CD4-positive, alpha-beta T cell (primary cell): ENCODE measurements at regions not wholly inside any gene's neighbourhood (a gene's known extent, or its start where the extent isn't known, plus 50 kb on each side); places are given as distances from the start of the nearest gene placed in this dataset.

Experiments
- ATAC-seq: fragments of 200-7000 bp; cut with Tn5 transposase; one replicate; pipeline ENCODE4 v1.10.0; 2022; ENCODE audit warnings: mild to moderate bottlenecking; ENCODE audit not compliant: poor library complexity
- CTCF ChIA-PET: fragments of 350-600 bp; sonication (Branson Sonifier 250); formaldehyde crosslinking; loops from one replicate; lab custom pipeline; 2021; ENCODE audit warnings: antibody characterized with exemption, inconsistent platforms; lab: Charles Lee
- POLR2A ChIA-PET: fragments of 350-600 bp; sonication (Branson Sonifier 250); formaldehyde crosslinking; loops from one replicate; lab custom pipeline; 2021; ENCODE audit warnings: antibody characterized with exemption, inconsistent platforms; lab: Charles Lee
- DNase-seq, 14 experiments: peaks; one replicate each; pipeline ENCODE4 v3.0.0-alpha.2; 2013 to 2020; ENCODE audit warnings: mixed read lengths in 2 of 14
- H3K27ac ChIP-seq, 2 donors: one replicate each; pipeline versions ENCODE4 v1.5.1 to v1.7.0; 2013; ENCODE audit warnings: low read length in 2 of 2, low read depth in 1 of 2, mild to moderate bottlenecking in 1 of 2
- H3K27me3 ChIP-seq, 2 experiments: 1 replicate in 1 of 2; 2 replicates in 1 of 2; pipeline versions ENCODE4 v1.6.1 to v1.7.0; 2013; ENCODE audit warnings: low read length in 2 of 2, control low read depth in 1 of 2, mild to moderate bottlenecking in 1 of 2, moderate library complexity in 1 of 2; ENCODE audit not compliant: insufficient read depth in 2 of 2, control insufficient read depth in 1 of 2
- H3K36me3 ChIP-seq: one replicate; pipeline ENCODE4 v1.6.1; 2013; ENCODE audit warnings: low read length, control low read depth; ENCODE audit not compliant: insufficient read depth
- H3K4me1 ChIP-seq: one replicate; pipeline ENCODE4 v1.6.1; 2013; ENCODE audit warnings: low read length, control low read depth; ENCODE audit not compliant: insufficient read depth
- H3K4me3 ChIP-seq: one replicate; pipeline ENCODE4 v1.5.1; 2013; ENCODE audit warnings: mild to moderate bottlenecking, low read length, moderate library complexity
- H3K9me3 ChIP-seq, 2 experiments: 1 replicate in 1 of 2; 2 replicates in 1 of 2; pipeline versions ENCODE4 v1.6.1 to v1.7.0; 2013; ENCODE audit warnings: low read length in 2 of 2, mild to moderate bottlenecking in 2 of 2, control low read depth in 1 of 2, moderate library complexity in 1 of 2; ENCODE audit not compliant: control insufficient read depth in 1 of 2, insufficient read depth in 1 of 2
- H3K27ac Mint-ChIP-seq: one replicate; pipeline ENCODE4 v1.8.0; 2020; ENCODE audit warnings: mixed read lengths
- H3K27me3 Mint-ChIP-seq: one replicate; pipeline ENCODE4 v1.8.0; 2021; ENCODE audit warnings: mixed read lengths
- H3K36me3 Mint-ChIP-seq: one replicate; pipeline ENCODE4 v1.8.0; 2021; ENCODE audit warnings: low read depth, mixed read lengths
- H3K4me1 Mint-ChIP-seq: one replicate; pipeline ENCODE4 v1.8.0; 2021; ENCODE audit warnings: low read depth, mixed read lengths
- H3K4me3 Mint-ChIP-seq: one replicate; pipeline ENCODE4 v1.8.0; 2020; ENCODE audit warnings: mild to moderate bottlenecking, mixed read lengths
- H3K9me3 Mint-ChIP-seq: one replicate; pipeline ENCODE4 v1.8.0; 2020; ENCODE audit warnings: mixed read lengths
- CTCF ChIP-seq: fragments of 200-600 bp; IDR thresholded peaks from one replicate; pipeline ENCODE4 v1.8.0; 2022; ENCODE audit warnings: antibody characterized with exemption, mild to moderate bottlenecking
- intact Hi-C, 2 experiments: fragments of 100-400 bp; cut with DNase I in 1 of 2; cut with micrococcal nuclease in 1 of 2; formaldehyde crosslinking; loops; one replicate each; pipeline versions ENCODE4 v1.15.1 to v1.9.0; 2023 to 2025; cut with DNase I, micrococcal nuclease

- ATAC-seq: no peak
- no peaks in the 10 kb centered on the region for H3K36me3 ChIP-seq
- Mint-ChIP-seq H3K27me3 (no peaks in the 10 kb centered on the region), H3K4me3 (no peak overlapping the region), H3K27ac (no peak overlapping the region), H3K4me1 (peaks cover 11% of the 10 kb centered on the region), H3K36me3 (no peaks in the 10 kb centered on the region), H3K9me3 (no peaks in the 10 kb centered on the region)
- H3K27ac ChIP-seq: no peak overlapping the region
- no peaks in the 10 kb centered on the region for H3K4me1 ChIP-seq
- H3K27me3 ChIP-seq: no peaks in the 10 kb centered on the region
- H3K4me3 ChIP-seq: no peak overlapping the region
- no peak for DNase-seq
- intact Hi-C loops: no loop called here
- H3K9me3 ChIP-seq: no peaks in the 10 kb centered on the region
- TF ChIP-seq CTCF: no peak
- ChIA-PET POLR2A (no interaction called here), CTCF (no interaction called here)
Observed at GRCh38 chr1:193366764-193367507, 180.5 kb upstream of the B3GALT2 start.

- H3K27ac Mint-ChIP-seq: no peak overlapping the region
- ATAC-seq (no peak), DNase-seq (no peak)
- TF ChIP-seq CTCF: no peak
- H3K27me3 Mint-ChIP-seq: no peaks in the 10 kb centered on the region
- Histone ChIP-seq H3K36me3 (no peaks in the 10 kb centered on the region), H3K27ac (no peak overlapping the region), H3K9me3 (no peaks in the 10 kb centered on the region), H3K4me3 (no peak overlapping the region), H3K4me1 (no peaks in the 10 kb centered on the region), H3K27me3 (no peaks in the 10 kb centered on the region)
- peaks cover 11% of the 10 kb centered on the region for H3K4me1 Mint-ChIP-seq
- H3K36me3 Mint-ChIP-seq: no peaks in the 10 kb centered on the region
- CTCF ChIA-PET: no interaction called here
- POLR2A ChIA-PET: no interaction called here
- no peak overlapping the region for H3K4me3 Mint-ChIP-seq
- no peaks in the 10 kb centered on the region for H3K9me3 Mint-ChIP-seq
- intact Hi-C loops: no loop called here
Observed at GRCh38 chr1:193365966-193366365, 179.6 kb upstream of the B3GALT2 start.

GRCh38 chr1:193359631-193360030, 173.2 kb upstream of the B3GALT2 start:
- no peak for TF ChIP-seq CTCF
- no peaks in the 10 kb centered on the region for H3K9me3 Mint-ChIP-seq
- intact Hi-C loops: no loop called here
- H3K27ac ChIP-seq: no peak overlapping the region
- no peaks in the 10 kb centered on the region for H3K4me1 ChIP-seq
- DNase-seq (no peak), ATAC-seq (no peak)
- no peaks in the 10 kb centered on the region for H3K36me3 ChIP-seq
- H3K36me3 Mint-ChIP-seq: no peaks in the 10 kb centered on the region
- H3K27ac Mint-ChIP-seq: no peak overlapping the region
- no peaks in the 10 kb centered on the region for H3K4me1 Mint-ChIP-seq
- no peaks in the 10 kb centered on the region for H3K27me3 Mint-ChIP-seq
- ChIA-PET CTCF (no interaction called here), POLR2A (no interaction called here)
- no peak overlapping the region for H3K4me3 ChIP-seq
- H3K4me3 Mint-ChIP-seq: no peak overlapping the region
- no peaks in the 10 kb centered on the region for H3K27me3 ChIP-seq
- H3K9me3 ChIP-seq: no peaks in the 10 kb centered on the region
